COLO668 (cell line): ENCODE measurements at regions not wholly inside any gene's neighbourhood (a gene's known extent, or its start where the extent isn't known, plus 50 kb on each side); places are given as distances from the start of the nearest gene placed in this dataset.
"Not testable (repeated sequence)": the region's sequence is repeated elsewhere in the genome, so short reads cannot be mapped to it uniquely, and the experiment has no call there.

ENCODE experiments used
- DNase-seq: peaks from one replicate; lab custom pipeline; 2025; ENCODE audit not compliant: unreplicated experiment; lab: John Stamatoyannopoulos, UW

GRCh38 chr5:157994906-157995519 lies 136.1 kb upstream of the CLINT1 start:
- peak; percentile 51 for DNase-seq

GRCh38 chr5:157993986-157994691 lies 135.2 kb upstream of the CLINT1 start:
- no peak for DNase-seq

- no peak for DNase-seq
These were observed 134.3 kb upstream of the CLINT1 start for GRCh38 chr5:157993201-157993600.

- no peak for DNase-seq
These were observed 131.7 kb upstream of the CLINT1 start for GRCh38 chr5:157990583-157991181.

- DNase-seq, result no peak
These were observed 130.4 kb upstream of the CLINT1 start for GRCh38 chr5:157989296-157989695.

GRCh38 chr5:157987259-157987658 lies 128.3 kb upstream of the CLINT1 start:
- DNase-seq, result no peak

GRCh38 chr5:157986431-157986990 lies 127.6 kb upstream of the CLINT1 start:
- no peak for DNase-seq

- DNase-seq, result no peak
These were observed 125.7 kb upstream of the CLINT1 start for GRCh38 chr5:157984611-157985010.

- no peak for DNase-seq
These were observed 125.1 kb upstream of the CLINT1 start for GRCh38 chr5:157983906-157984551.

- DNase-seq, result no peak
These were observed 119.1 kb upstream of the CLINT1 start for GRCh38 chr5:157978061-157978460.

- no peak for DNase-seq
These were observed 117.5 kb upstream of the CLINT1 start for GRCh38 chr5:157976429-157976828.

- no peak for DNase-seq
These were observed 113.6 kb upstream of the CLINT1 start for GRCh38 chr5:157972579-157972978.

GRCh38 chr5:157971571-157972216 lies 112.7 kb upstream of the CLINT1 start:
- DNase-seq, result no peak

GRCh38 chr5:157968570-157968969 lies 109.6 kb upstream of the CLINT1 start:
- not testable (repeated sequence) for DNase-seq

- DNase-seq, result no peak
These were observed 107.0 kb upstream of the CLINT1 start for GRCh38 chr5:157965989-157966388.

GRCh38 chr5:157965040-157965678 lies 106.2 kb upstream of the CLINT1 start:
- no peak for DNase-seq

GRCh38 chr5:157963761-157964160 lies 104.8 kb upstream of the CLINT1 start:
- no peak for DNase-seq

- DNase-seq, result no peak
These were observed 104.3 kb upstream of the CLINT1 start for GRCh38 chr5:157963244-157963643.

GRCh38 chr5:157962686-157963085 lies 103.7 kb upstream of the CLINT1 start:
- DNase-seq, result not testable (repeated sequence)

GRCh38 chr5:157961896-157962590 lies 103.1 kb upstream of the CLINT1 start:
- peak; percentile 16 for DNase-seq
